GM12865 (cell line): ENCODE measurements at regions not wholly inside any gene's neighbourhood (a gene's known extent, or its start where the extent isn't known, plus 50 kb on each side); places are given as distances from the start of the nearest gene placed in this dataset.
"Not testable (repeated sequence)": the region's sequence is repeated elsewhere in the genome, so short reads cannot be mapped to it uniquely, and the experiment has no call there.

ENCODE experiments used
- DNase-seq: peaks from one replicate; pipeline ENCODE4 v3.0.0; 2010; ENCODE audit warnings: low read depth
- H3K4me3 ChIP-seq: 2 replicates; pipeline ENCODE4 v1.5.1; 2011; ENCODE audit warnings: mild to moderate bottlenecking, low read depth, low read length, control low read depth
- CTCF ChIP-seq: IDR thresholded peaks from 2 replicates; pipeline ENCODE4 v1.5.1; 2011; ENCODE audit warnings: low read length, control low read depth, low read depth, inconsistent platforms; ENCODE audit not compliant: insufficient read depth; ENCODE audit errors: missing control alignments

GRCh38 chr10:8334631-8335030 is 280.1 kb downstream of the GATA3 start:
- no peak for TF ChIP-seq CTCF
- no peak overlapping the region for H3K4me3 ChIP-seq
- no peak for DNase-seq

- no peak overlapping the region for H3K4me3 ChIP-seq
- no peak for TF ChIP-seq CTCF
- no peak for DNase-seq
These were observed 282.3 kb downstream of the GATA3 start for GRCh38 chr10:8336629-8337331.

GRCh38 chr10:8337332-8337651 is 282.8 kb downstream of the GATA3 start:
- DNase-seq = no peak
- TF ChIP-seq CTCF = no peak
- no peak overlapping the region for H3K4me3 ChIP-seq

GRCh38 chr10:8338177-8338766 is 283.8 kb downstream of the GATA3 start:
- DNase-seq = no peak
- H3K4me3 ChIP-seq = no peak overlapping the region
- TF ChIP-seq CTCF = no peak

- no peak for DNase-seq
- no peak for TF ChIP-seq CTCF
- no peak overlapping the region for H3K4me3 ChIP-seq
These were observed 290.3 kb downstream of the GATA3 start for GRCh38 chr10:8344756-8345155.

GRCh38 chr10:8346861-8347260 is 292.4 kb downstream of the GATA3 start:
- no peak overlapping the region for H3K4me3 ChIP-seq
- TF ChIP-seq CTCF = no peak
- no peak for DNase-seq

GRCh38 chr10:8347614-8348013 is 293.1 kb downstream of the GATA3 start:
- H3K4me3 ChIP-seq, DNase-seq: not testable (repeated sequence)
